ENCODE measurements at regions not wholly inside any gene's neighbourhood (a gene's known extent, or its start where the extent isn't known, plus 50 kb on each side); places are given as distances from the start of the nearest gene placed in this dataset.

GRCh38 chr1:56411484-56412180 lies 167.7 kb downstream of the PLPP3 start (continued):
- TF ChIP-seq CTCF (CRISPR knock-in tag; IDR thresholded peaks at IDR 0.05) = peak; percentile 28
- no peak for TF ChIP-seq KDM5B (CRISPR knock-in tag; IDR thresholded peaks at IDR 0.05; ENCODE audit: borderline replicate concordance)
- TF ChIP-seq ZNF253 (CRISPR knock-in tag; IDR thresholded peaks at IDR 0.05; ENCODE audit: borderline replicate concordance) = no peak
- no peak for TF ChIP-seq TEF (CRISPR knock-in tag; IDR thresholded peaks at IDR 0.05)
- no peak for TF ChIP-seq RFX1 (IDR thresholded peaks at IDR 0.05)
- 0 out of 2 replicates have a peak, but pooled peaks have one; percentile 8 for TF ChIP-seq MED1 (CRISPR knock-in tag; IDR thresholded peaks at IDR 0.05)
- TF ChIP-seq PITX1 (CRISPR knock-in tag; IDR thresholded peaks at IDR 0.05) = 0 out of 2 replicates have a peak, but pooled peaks have one; percentile 20
- TF ChIP-seq ZFP41 (CRISPR knock-in tag; IDR thresholded peaks at IDR 0.05; ENCODE audit: borderline replicate concordance) = no peak
- no peak for TF ChIP-seq ZNF407 (CRISPR knock-in tag; IDR thresholded peaks at IDR 0.05; ENCODE audit: not compliant biosample characterization)
- TF ChIP-seq NFE2L2 (IDR thresholded peaks at IDR 0.05; ENCODE audit: low read length) = no peak
- no peak for TF ChIP-seq SRF (IDR thresholded peaks at IDR 0.05; ENCODE audit: low read depth, low read length)
- TF ChIP-seq ZNF354B (CRISPR knock-in tag; IDR thresholded peaks at IDR 0.05) = no peak
- no peak for TF ChIP-seq PAF1 (CRISPR knock-in tag; IDR thresholded peaks at IDR 0.05)
- TF ChIP-seq ELF4 (CRISPR knock-in tag; IDR thresholded peaks at IDR 0.05; ENCODE audit: borderline replicate concordance) = no peak
- no peak for TF ChIP-seq ZNF317 (CRISPR knock-in tag; IDR thresholded peaks at IDR 0.05)
- TF ChIP-seq, protein P1, sequence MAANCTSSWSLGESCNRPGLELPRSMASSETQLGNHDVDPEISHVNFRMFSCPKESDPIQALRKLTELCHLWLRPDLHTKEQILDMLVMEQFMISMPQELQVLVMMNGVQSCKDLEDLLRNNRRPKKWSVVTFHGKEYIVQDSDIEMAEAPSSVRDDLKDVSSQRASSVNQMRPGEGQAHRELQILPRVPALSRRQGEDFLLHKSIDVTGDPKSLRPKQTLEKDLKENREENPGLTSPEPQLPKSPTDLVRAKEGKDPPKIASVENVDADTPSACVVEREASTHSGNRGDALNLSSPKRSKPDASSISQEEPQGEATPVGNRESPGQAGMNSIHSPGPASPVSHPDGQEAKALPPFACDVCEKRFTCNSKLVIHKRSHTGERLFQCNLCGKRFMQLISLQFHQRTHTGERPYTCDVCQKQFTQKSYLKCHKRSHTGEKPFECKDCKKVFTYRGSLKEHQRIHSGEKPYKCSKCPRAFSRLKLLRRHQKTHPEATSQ (CRISPR knock-in tag; IDR thresholded peaks at IDR 0.05; ENCODE audit: borderline replicate concordance) = no peak
